ENCODE measurements at regions not wholly inside any gene's neighbourhood (a gene's known extent, or its start where the extent isn't known, plus 50 kb on each side); places are given as distances from the start of the nearest gene placed in this dataset.

- H3K4ac ChIP-seq (ENCODE audit: low read depth, low read length), result no peak overlapping the region
- WGBS (ENCODE audit: extremely low coverage, insufficient coverage, insufficient read length), result no CpG with 5 or more reads among the region's 6 CpGs
- H2BK12ac ChIP-seq (ENCODE audit: low read length), result peak overlapping the region; percentile 51
- no peak overlapping the region for H2BK5ac ChIP-seq (ENCODE audit: low read depth, low read length, poor library complexity)
- H3K27me3 ChIP-seq (ENCODE audit: insufficient read depth, low read length), result no peaks in the 10 kb centered on the region
- H3K4me3 ChIP-seq (ENCODE audit: low read depth, low read length), result no peak overlapping the region
- H3K79me2 ChIP-seq (ENCODE audit: control insufficient read depth, insufficient read depth, low read length, poor library complexity), result no peaks in the 10 kb centered on the region
- peak overlapping the region; percentile 20 for H4K91ac ChIP-seq (ENCODE audit: low read depth, low read length)
- no peak overlapping the region for H3K18ac ChIP-seq (ENCODE audit: low read length)
- H2AFZ ChIP-seq (ENCODE audit: insufficient read depth, low read length, poor library complexity), result no peak overlapping the region
- H2BK120ac ChIP-seq (ENCODE audit: insufficient read depth, low read length, poor library complexity), result peak overlapping the region; percentile 53
- DNase-seq, result peak; percentile 30 to 69
- H3K9me3 ChIP-seq (ENCODE audit: insufficient read depth, low read depth, low read length), result peaks cover 3% of the 10 kb centered on the region
- no peaks in the 10 kb centered on the region for H3K36me3 ChIP-seq (ENCODE audit: control insufficient read depth in 1 of 2, insufficient read depth in 2 of 2, low read length in 2 of 2)
- no peak overlapping the region for H3K14ac ChIP-seq (ENCODE audit: low read length)
- no peak overlapping the region for H3K23ac ChIP-seq (ENCODE audit: low read length)
- H2AK5ac ChIP-seq (ENCODE audit: low read length), result no peak overlapping the region
- H3K27ac ChIP-seq (ENCODE audit: low read depth, low read length), result peak overlapping the region; percentile 48
- no peak overlapping the region for H4K12ac ChIP-seq (ENCODE audit: low read depth, low read length)
- H3K9ac ChIP-seq (ENCODE audit: low read length), result no peak overlapping the region
- H3K4me2 ChIP-seq (ENCODE audit: low read length), result peak overlapping the region; percentile 4
- no peak overlapping the region for H4K8ac ChIP-seq (ENCODE audit: low read depth, low read length)
- no peaks in the 10 kb centered on the region for H3K79me1 ChIP-seq (ENCODE audit: low read length)
- H3K4me1 ChIP-seq (ENCODE audit: control insufficient read depth in 1 of 2, insufficient read depth in 2 of 2, low read length in 2 of 2), result peaks cover 15 to 17% of the 10 kb centered on the region in 2 experiments
Observed at GRCh38 chr20:48295966-48296421, 510.7 kb upstream of the SULF2 start.

- Histone ChIP-seq H3K4me2 (ENCODE audit: low read length) (peak overlapping the region; percentile 4), H3K18ac (ENCODE audit: low read length) (no peak overlapping the region), H3K9me3 (ENCODE audit: insufficient read depth, low read depth, low read length) (peaks cover 3% of the 10 kb centered on the region), H2BK120ac (ENCODE audit: insufficient read depth, low read length, poor library complexity) (no peak overlapping the region), H3K4me3 (ENCODE audit: low read depth, low read length) (no peak overlapping the region), H3K4me1 (ENCODE audit: control insufficient read depth in 1 of 2, insufficient read depth in 2 of 2, low read length in 2 of 2) (peaks cover 15 to 17% of the 10 kb centered on the region in 2 experiments), H4K12ac (ENCODE audit: low read depth, low read length) (no peak overlapping the region), H4K91ac (ENCODE audit: low read depth, low read length) (no peak overlapping the region), H2BK12ac (ENCODE audit: low read length) (no peak overlapping the region), H3K27me3 (ENCODE audit: insufficient read depth, low read length) (no peaks in the 10 kb centered on the region), H3K23ac (ENCODE audit: low read length) (no peak overlapping the region), H3K4ac (ENCODE audit: low read depth, low read length) (no peak overlapping the region), H2AFZ (ENCODE audit: insufficient read depth, low read length, poor library complexity) (no peak overlapping the region), H3K14ac (ENCODE audit: low read length) (no peak overlapping the region), H2AK5ac (ENCODE audit: low read length) (no peak overlapping the region), H2BK5ac (ENCODE audit: low read depth, low read length, poor library complexity) (no peak overlapping the region), H3K36me3 (ENCODE audit: control insufficient read depth in 1 of 2, insufficient read depth in 2 of 2, low read length in 2 of 2) (no peaks in the 10 kb centered on the region), H3K79me1 (ENCODE audit: low read length) (no peaks in the 10 kb centered on the region), H3K9ac (ENCODE audit: low read length) (no peak overlapping the region), H4K8ac (ENCODE audit: low read depth, low read length) (no peak overlapping the region), H3K27ac (ENCODE audit: low read depth, low read length) (peak overlapping the region; percentile 33), H3K79me2 (ENCODE audit: control insufficient read depth, insufficient read depth, low read length, poor library complexity) (no peaks in the 10 kb centered on the region)
- WGBS (ENCODE audit: extremely low coverage, insufficient coverage, insufficient read length), result no CpG with 5 or more reads among the region's 5 CpGs
- DNase-seq, result peak; percentile 93 to 99
Observed at GRCh38 chr20:48295445-48295903, 510.2 kb upstream of the SULF2 start.

- WGBS (ENCODE audit: extremely low coverage, insufficient coverage, insufficient read length), result no CpG with 5 or more reads among the region's 5 CpGs
- Histone ChIP-seq H4K12ac (ENCODE audit: low read depth, low read length) (no peak overlapping the region), H3K14ac (ENCODE audit: low read length) (no peak overlapping the region), H3K4me3 (ENCODE audit: low read depth, low read length) (no peak overlapping the region), H2BK5ac (ENCODE audit: low read depth, low read length, poor library complexity) (no peak overlapping the region), H3K4me2 (ENCODE audit: low read length) (peak overlapping the region; percentile 13), H3K4me1 (ENCODE audit: control insufficient read depth in 1 of 2, insufficient read depth in 2 of 2, low read length in 2 of 2) (peaks cover 15 to 17% of the 10 kb centered on the region in 2 experiments), H4K8ac (ENCODE audit: low read depth, low read length) (no peak overlapping the region), H3K79me2 (ENCODE audit: control insufficient read depth, insufficient read depth, low read length, poor library complexity) (no peaks in the 10 kb centered on the region), H2AK5ac (ENCODE audit: low read length) (no peak overlapping the region), H3K4ac (ENCODE audit: low read depth, low read length) (no peak overlapping the region), H3K27ac (ENCODE audit: low read depth, low read length) (peak overlapping the region; percentile 32), H3K18ac (ENCODE audit: low read length) (no peak overlapping the region), H4K91ac (ENCODE audit: low read depth, low read length) (no peak overlapping the region), H3K9me3 (ENCODE audit: insufficient read depth, low read depth, low read length) (peaks cover 3% of the 10 kb centered on the region), H3K27me3 (ENCODE audit: insufficient read depth, low read length) (no peaks in the 10 kb centered on the region), H3K23ac (ENCODE audit: low read length) (no peak overlapping the region), H3K9ac (ENCODE audit: low read length) (no peak overlapping the region), H3K36me3 (ENCODE audit: control insufficient read depth in 1 of 2, insufficient read depth in 2 of 2, low read length in 2 of 2) (no peaks in the 10 kb centered on the region), H2AFZ (ENCODE audit: insufficient read depth, low read length, poor library complexity) (no peak overlapping the region), H2BK120ac (ENCODE audit: insufficient read depth, low read length, poor library complexity) (no peak overlapping the region), H3K79me1 (ENCODE audit: low read length) (no peaks in the 10 kb centered on the region), H2BK12ac (ENCODE audit: low read length) (no peak overlapping the region)
- DNase-seq, result no peak
Observed at GRCh38 chr20:48294942-48295341, 509.7 kb upstream of the SULF2 start.

DNA sequence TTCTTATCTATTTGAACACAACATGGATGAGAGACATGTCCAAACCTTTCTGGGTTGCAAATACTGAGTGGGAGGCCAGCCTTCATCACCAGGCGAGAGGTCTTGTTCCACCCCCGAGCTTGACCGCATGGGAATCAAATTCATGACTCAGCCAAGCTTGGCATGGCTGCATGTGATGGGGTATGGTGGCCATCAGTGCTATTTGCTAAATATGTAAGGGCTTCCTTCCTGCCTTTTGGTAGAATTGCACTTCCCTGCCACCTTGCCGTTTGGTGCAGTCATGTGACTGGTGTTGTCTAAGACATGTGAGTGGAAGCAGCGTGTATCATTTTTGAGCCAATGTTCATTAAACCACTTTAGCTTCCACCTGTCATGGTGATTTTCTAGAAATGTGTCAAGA is 508.9 kb upstream of the SULF2 start:
- Histone ChIP-seq H3K4ac (ENCODE audit: low read depth, low read length) (no peak overlapping the region), H3K27ac (ENCODE audit: low read depth, low read length) (no peak overlapping the region), H3K9ac (ENCODE audit: low read length) (no peak overlapping the region), H3K79me1 (ENCODE audit: low read length) (no peaks in the 10 kb centered on the region), H3K4me2 (ENCODE audit: low read length) (no peak overlapping the region), H3K27me3 (ENCODE audit: insufficient read depth, low read length) (no peaks in the 10 kb centered on the region), H4K91ac (ENCODE audit: low read depth, low read length) (no peak overlapping the region), H3K18ac (ENCODE audit: low read length) (no peak overlapping the region), H2BK12ac (ENCODE audit: low read length) (no peak overlapping the region), H3K4me1 (ENCODE audit: control insufficient read depth in 1 of 2, insufficient read depth in 2 of 2, low read length in 2 of 2) (peaks cover 15 to 17% of the 10 kb centered on the region in 2 experiments), H4K12ac (ENCODE audit: low read depth, low read length) (no peak overlapping the region), H2AFZ (ENCODE audit: insufficient read depth, low read length, poor library complexity) (no peak overlapping the region), H4K8ac (ENCODE audit: low read depth, low read length) (no peak overlapping the region), H2BK120ac (ENCODE audit: insufficient read depth, low read length, poor library complexity) (no peak overlapping the region), H3K23ac (ENCODE audit: low read length) (no peak overlapping the region), H3K9me3 (ENCODE audit: insufficient read depth, low read depth, low read length) (peaks cover 3% of the 10 kb centered on the region), H3K79me2 (ENCODE audit: control insufficient read depth, insufficient read depth, low read length, poor library complexity) (no peaks in the 10 kb centered on the region), H2BK5ac (ENCODE audit: low read depth, low read length, poor library complexity) (no peak overlapping the region), H3K14ac (ENCODE audit: low read length) (no peak overlapping the region), H2AK5ac (ENCODE audit: low read length) (no peak overlapping the region), H3K36me3 (ENCODE audit: control insufficient read depth in 1 of 2, insufficient read depth in 2 of 2, low read length in 2 of 2) (no peaks in the 10 kb centered on the region), H3K4me3 (ENCODE audit: low read depth, low read length) (no peak overlapping the region)
- no CpG with 5 or more reads among the region's 5 CpGs for WGBS (ENCODE audit: extremely low coverage, insufficient coverage, insufficient read length)
- DNase-seq, result no peak
